PC-3 (cell line): ENCODE measurements at regions not wholly inside any gene's neighbourhood (a gene's known extent, or its start where the extent isn't known, plus 50 kb on each side); places are given as distances from the start of the nearest gene placed in this dataset.

Experiments used
- CTCF ChIP-seq: fragments of 300-600 bp; sonication (generic); conservative IDR thresholded peaks from 2 replicates; pipeline ENCODE4 v1.5.1; 2017; ENCODE audit warnings: antibody characterized with exemption, low read depth, mild to moderate bottlenecking, low read length
- EZH2 ChIP-seq: fragments of 300-600 bp; sonication (generic); IDR thresholded peaks from one replicate; pipeline ENCODE4 v1.6.1; 2017; ENCODE audit warnings: antibody characterized with exemption, mild to moderate bottlenecking, low read length; ENCODE audit not compliant: unreplicated experiment

- TF ChIP-seq CTCF (no peak), EZH2 (no peak)
These were observed 2316.2 kb upstream of the PCDH20 start for GRCh38 chr13:63731896-63732295.
